Activated CD8-positive, alpha-beta T cell treated with anti-CD3 and anti-CD28 coated beads for 36 hours (primary cell): ENCODE measurements at regions not wholly inside any gene's neighbourhood (a gene's known extent, or its start where the extent isn't known, plus 50 kb on each side); places are given as distances from the start of the nearest gene placed in this dataset.

ENCODE experiments used
- ATAC-seq: fragments of 200-7000 bp; cut with Tn5 transposase; one replicate; pipeline ENCODE4 v1.10.0; 2021; ENCODE audit warnings: mild to moderate bottlenecking, moderate library complexity
- CTCF ChIA-PET: fragments of 350-600 bp; sonication (Branson Sonifier 250); formaldehyde crosslinking; loops from one replicate; lab custom pipeline; 2021; ENCODE audit warnings: antibody characterized with exemption; lab: Charles Lee
- POLR2A ChIA-PET: fragments of 350-600 bp; sonication (Branson Sonifier 250); formaldehyde crosslinking; loops from one replicate; lab custom pipeline; 2021; ENCODE audit warnings: antibody characterized with exemption; lab: Charles Lee
- DNase-seq: peaks from one replicate; pipeline ENCODE4 v3.0.0-alpha.2; 2020
- H3K27ac Mint-ChIP-seq: one replicate; pipeline ENCODE4 v1.8.0; 2021; ENCODE audit warnings: mild to moderate bottlenecking, mixed read lengths
- H3K27me3 Mint-ChIP-seq: one replicate; pipeline ENCODE4 v1.8.0; 2021; ENCODE audit warnings: mixed read lengths
- H3K36me3 Mint-ChIP-seq: one replicate; pipeline ENCODE4 v1.8.0; 2021; ENCODE audit warnings: low read depth, mixed read lengths
- H3K4me1 Mint-ChIP-seq: one replicate; pipeline ENCODE4 v1.8.0; 2021; ENCODE audit warnings: low read depth, mixed read lengths
- H3K4me3 Mint-ChIP-seq: one replicate; pipeline ENCODE4 v1.8.0; 2021; ENCODE audit warnings: mild to moderate bottlenecking, moderate library complexity, mixed read lengths
- H3K9me3 Mint-ChIP-seq: one replicate; pipeline ENCODE4 v1.8.0; 2021; ENCODE audit warnings: mixed read lengths
- CTCF ChIP-seq: fragments of 200-600 bp; IDR thresholded peaks from one replicate; pipeline ENCODE4 v1.8.0; 2022; ENCODE audit warnings: antibody characterized with exemption, mild to moderate bottlenecking
- intact Hi-C: fragments of 100-400 bp; cut with micrococcal nuclease; formaldehyde crosslinking; loops from one replicate; pipeline ENCODE4 v1.10.0; 2022

- DNase-seq (no peak), ATAC-seq (no peak)
- Mint-ChIP-seq H3K27ac (no peak overlapping the region), H3K4me1 (no peaks in the 10 kb centered on the region), H3K9me3 (peaks cover 3% of the 10 kb centered on the region), H3K36me3 (peaks cover 20% of the 10 kb centered on the region), H3K4me3 (no peak overlapping the region), H3K27me3 (no peaks in the 10 kb centered on the region)
- no peak for TF ChIP-seq CTCF
- intact Hi-C loops: no loop called here
- CTCF ChIA-PET: no interaction called here
- POLR2A ChIA-PET: no interaction called here
Measured at GRCh38 chr21:28810826-28811524, 181.7 kb downstream of the LTN1 start.

- H3K9me3 Mint-ChIP-seq: peaks cover 1% of the 10 kb centered on the region
- TF ChIP-seq CTCF: no peak
Measured at GRCh38 chr21:28805885-28806284, 186.8 kb downstream of the LTN1 start.

GRCh38 chr21:28804089-28804670 is 188.5 kb downstream of the LTN1 start:
- Mint-ChIP-seq H3K27me3 (no peaks in the 10 kb centered on the region), H3K27ac (no peak overlapping the region), H3K36me3 (peaks cover 9% of the 10 kb centered on the region), H3K4me3 (no peak overlapping the region), H3K4me1 (no peaks in the 10 kb centered on the region), H3K9me3 (peaks cover 1% of the 10 kb centered on the region)
- CTCF ChIA-PET: interaction anchor here (1.2 kb wide), 1 partner anchor 58 kb away, joined by 4 read pairs; no protein-coding TSS in a partner anchor
- no peak for ATAC-seq
- intact Hi-C loops: no loop called here
- POLR2A ChIA-PET: no interaction called here
- no peak for TF ChIP-seq CTCF
- DNase-seq: no peak

More at GRCh38 chr21:28805885-28806284, 186.8 kb downstream of the LTN1 start:
- H3K36me3 Mint-ChIP-seq: peaks cover 9% of the 10 kb centered on the region
- H3K4me1 Mint-ChIP-seq: no peaks in the 10 kb centered on the region
- DNase-seq: no peak
- CTCF ChIA-PET: no interaction called here
- ATAC-seq: no peak
- no peak overlapping the region for H3K27ac Mint-ChIP-seq
- H3K27me3 Mint-ChIP-seq: no peaks in the 10 kb centered on the region
- intact Hi-C loops: no loop called here
- no peak overlapping the region for H3K4me3 Mint-ChIP-seq
- POLR2A ChIA-PET: no interaction called here

GRCh38 chr21:28801906-28802305 is 190.8 kb downstream of the LTN1 start:
- Mint-ChIP-seq H3K27me3 (no peaks in the 10 kb centered on the region), H3K27ac (no peak overlapping the region), H3K36me3 (peaks cover 4% of the 10 kb centered on the region), H3K9me3 (no peaks in the 10 kb centered on the region), H3K4me1 (no peaks in the 10 kb centered on the region), H3K4me3 (no peak overlapping the region)
- TF ChIP-seq CTCF: no peak
- ATAC-seq: no peak
- no peak for DNase-seq
- ChIA-PET CTCF (interaction anchor here (0.7 kb wide), 1 partner anchor 56 kb away, joined by 5 read pairs; no protein-coding TSS in a partner anchor), POLR2A (no interaction called here)
- intact Hi-C loops: no loop called here

GRCh38 chr21:28799926-28800325 is 192.8 kb downstream of the LTN1 start:
- H3K9me3 Mint-ChIP-seq: no peaks in the 10 kb centered on the region
- CTCF ChIA-PET: no interaction called here
- H3K27me3 Mint-ChIP-seq: no peaks in the 10 kb centered on the region
- no peak for DNase-seq
- H3K4me3 Mint-ChIP-seq: no peak overlapping the region
- no peaks in the 10 kb centered on the region for H3K4me1 Mint-ChIP-seq
- POLR2A ChIA-PET: no interaction called here
- no peak for TF ChIP-seq CTCF
- H3K36me3 Mint-ChIP-seq: peaks cover 4% of the 10 kb centered on the region
- ATAC-seq: no peak
- H3K27ac Mint-ChIP-seq: no peak overlapping the region
- intact Hi-C loops: no loop called here
